T-helper 1 cell (primary cell): ENCODE measurements at regions not wholly inside any gene's neighbourhood (a gene's known extent, or its start where the extent isn't known, plus 50 kb on each side); places are given as distances from the start of the nearest gene placed in this dataset.
"Not testable (repeated sequence)": the region's sequence is repeated elsewhere in the genome, so short reads cannot be mapped to it uniquely, and the experiment has no call there.

Experiments used
- DNase-seq, 5 donors: peaks; one replicate each; pipeline ENCODE4 v3.0.0-alpha.2; 2012 to 2020

DNA sequence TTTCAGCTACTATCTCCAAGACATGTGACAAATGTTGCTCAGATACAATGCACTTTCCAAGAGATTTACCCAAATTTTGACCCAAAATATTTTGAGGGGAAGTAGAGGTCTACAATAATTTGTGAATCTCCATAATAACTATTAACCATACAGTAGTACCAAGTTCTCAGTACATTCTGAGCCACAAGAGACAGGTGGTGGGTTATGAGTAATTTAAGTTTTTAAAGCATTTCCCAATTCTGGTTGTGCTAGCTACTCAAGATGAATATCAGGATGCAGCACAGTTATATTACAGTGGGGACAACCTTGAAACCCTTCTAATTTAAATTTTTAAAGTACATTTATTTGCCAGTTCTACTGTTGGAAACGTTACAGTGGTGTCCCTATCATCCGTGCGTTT, 92.2 kb upstream of the MITF start:
- DNase-seq: no peak

DNA sequence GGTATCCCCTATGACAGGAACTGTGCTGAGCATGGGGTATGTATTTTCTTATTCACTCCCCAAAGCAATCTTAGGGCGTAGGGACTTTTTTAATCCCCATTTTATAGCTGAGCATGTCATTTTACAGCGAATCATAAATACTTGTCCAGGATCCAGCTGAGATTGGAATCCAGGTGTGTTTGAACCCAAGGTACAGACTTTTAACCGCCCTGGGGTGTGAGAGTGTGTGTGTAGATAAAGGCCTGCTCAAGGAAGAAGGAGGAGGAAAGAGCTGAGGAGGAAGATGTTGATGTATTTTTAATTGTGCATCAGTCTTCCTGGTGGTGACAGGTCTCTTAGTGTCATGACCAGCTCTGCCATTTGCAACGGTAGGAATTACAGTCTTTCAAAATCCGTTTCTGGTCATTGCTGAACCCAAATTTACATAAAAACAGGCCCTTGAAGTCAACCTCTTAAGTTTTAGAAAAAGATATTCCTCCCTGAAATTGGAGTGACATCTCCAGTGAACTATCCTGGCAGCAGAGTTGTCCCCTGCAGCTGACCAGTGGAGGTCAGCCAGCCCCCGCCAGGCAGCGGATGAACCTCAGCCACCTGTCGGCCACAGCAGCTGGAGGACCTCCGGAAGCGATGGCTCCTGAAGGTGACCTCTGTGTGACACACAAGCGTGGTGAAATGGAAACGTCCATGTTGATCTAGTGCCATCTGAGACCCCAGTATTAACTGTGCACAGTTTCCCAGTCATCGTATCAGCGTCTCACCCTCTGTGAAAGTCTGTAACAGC, 92.8 kb upstream of the MITF start:
- DNase-seq: no peak

DNA sequence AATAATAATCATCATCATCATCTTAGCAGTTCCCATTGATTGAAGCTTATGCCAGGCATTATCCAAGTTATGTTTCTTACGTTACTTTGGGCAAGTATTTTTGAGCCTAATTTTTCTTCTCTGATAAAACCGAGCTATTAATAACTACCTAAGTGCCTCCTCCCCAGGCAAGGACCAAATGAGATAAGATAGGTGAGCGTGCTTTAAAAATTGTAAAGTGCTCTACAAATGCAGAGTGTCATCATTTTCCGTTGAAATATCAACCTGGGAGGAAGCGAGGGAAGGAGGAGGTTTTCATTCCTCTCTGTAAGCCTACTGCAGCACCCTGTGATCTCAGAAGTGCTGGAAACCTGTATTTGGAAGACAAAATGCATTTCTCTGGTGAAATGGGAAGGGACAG, 96.7 kb upstream of the MITF start:
- DNase-seq: no peak

DNA sequence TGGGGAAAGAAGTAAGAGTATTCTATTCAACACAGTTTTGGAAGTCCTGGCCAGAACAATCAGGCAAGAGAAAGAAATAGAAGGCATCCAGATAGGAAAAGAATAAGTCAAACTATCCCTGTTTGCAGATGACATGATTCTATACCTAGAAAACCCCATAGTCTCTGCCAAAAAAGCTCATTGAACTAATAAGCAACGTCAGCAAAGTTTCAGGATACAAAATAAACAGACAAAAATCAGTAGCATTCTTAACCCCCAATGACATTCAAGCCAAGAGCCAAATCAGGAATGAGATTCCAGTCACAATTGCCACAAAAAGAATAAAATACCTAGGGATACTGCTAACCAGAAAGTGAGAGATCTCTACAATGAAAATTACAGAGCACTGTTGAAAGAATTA, 99.4 kb upstream of the MITF start:
- no peak for DNase-seq

DNA sequence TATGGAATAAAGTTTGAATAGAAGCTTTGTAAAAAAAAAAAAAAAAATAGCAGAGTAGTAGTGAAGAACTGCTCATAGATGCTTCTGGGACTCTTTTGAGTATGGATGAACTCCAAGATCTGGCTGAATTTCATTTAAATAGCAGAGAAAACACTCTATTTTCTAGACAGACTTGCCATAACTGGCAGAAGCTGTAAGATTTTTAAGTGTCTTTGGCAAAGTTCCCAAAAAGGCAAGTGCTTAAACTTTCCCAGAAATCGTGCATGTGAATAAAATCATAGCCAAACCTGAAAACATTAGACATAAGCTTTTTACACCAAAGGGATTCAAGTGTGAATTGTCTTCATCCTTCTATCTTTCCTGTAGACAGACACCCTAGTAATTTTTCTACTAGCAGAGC, 110.3 kb upstream of the MITF start:
- no peak for DNase-seq

DNA sequence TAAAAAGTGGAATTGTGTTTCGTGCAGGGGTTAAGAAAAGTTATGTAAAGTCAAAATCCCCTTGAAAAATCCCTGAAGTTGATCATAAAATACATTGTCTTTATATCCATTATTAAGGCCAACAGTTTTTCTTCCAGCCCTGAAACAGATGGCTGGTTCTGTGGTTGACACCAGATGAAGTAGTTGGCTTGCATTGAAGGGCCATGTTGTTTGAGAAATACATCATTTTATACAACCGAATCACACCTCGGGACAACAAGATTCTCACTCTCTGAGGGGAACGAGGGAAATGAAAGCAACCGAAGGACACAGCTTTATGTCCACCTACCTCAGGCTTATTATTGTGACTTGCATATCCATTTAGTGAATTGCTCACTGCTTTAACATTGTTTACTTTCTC, 126.0 kb upstream of the MITF start:
- no peak for DNase-seq

DNA sequence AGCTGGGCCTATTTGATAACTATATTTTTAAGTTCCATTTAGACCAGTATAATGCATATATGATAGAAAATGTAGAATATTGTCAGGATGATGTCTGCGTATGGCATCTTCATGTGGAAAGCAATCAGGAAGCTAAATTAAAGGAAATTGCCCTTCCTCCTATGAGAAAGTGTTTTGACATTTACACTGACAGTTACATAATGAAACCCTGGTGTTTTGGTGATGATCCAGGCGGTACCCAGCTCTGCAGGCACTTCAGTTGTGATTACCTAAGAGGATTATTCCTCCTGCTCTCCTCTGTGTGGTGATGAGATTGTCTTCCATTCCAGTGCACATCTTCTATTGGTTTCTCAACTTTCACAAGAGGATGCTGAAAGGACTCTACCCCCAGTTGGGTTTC, 126.5 kb upstream of the MITF start:
- DNase-seq: no peak

DNA sequence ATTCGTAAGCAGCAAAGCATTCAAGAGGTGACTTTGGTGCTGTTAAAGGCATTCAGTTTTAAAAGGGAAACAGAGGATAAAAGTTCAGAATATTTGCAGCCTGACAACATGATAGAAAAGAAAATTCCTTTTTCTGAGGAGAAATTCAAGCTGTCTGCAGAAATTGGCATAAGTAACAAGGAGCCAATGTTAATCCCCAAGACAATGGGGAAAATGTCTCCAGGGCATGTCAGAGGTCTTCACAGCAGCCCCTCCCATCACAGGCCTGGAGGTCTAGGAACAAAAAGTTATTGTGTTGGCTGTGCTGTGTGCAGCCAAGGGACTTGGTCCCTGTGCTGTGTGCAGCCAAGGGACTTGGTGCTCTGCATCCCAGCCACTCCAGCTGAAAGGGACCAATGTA, 129.7 kb upstream of the MITF start:
- DNase-seq: not testable (repeated sequence)

DNA sequence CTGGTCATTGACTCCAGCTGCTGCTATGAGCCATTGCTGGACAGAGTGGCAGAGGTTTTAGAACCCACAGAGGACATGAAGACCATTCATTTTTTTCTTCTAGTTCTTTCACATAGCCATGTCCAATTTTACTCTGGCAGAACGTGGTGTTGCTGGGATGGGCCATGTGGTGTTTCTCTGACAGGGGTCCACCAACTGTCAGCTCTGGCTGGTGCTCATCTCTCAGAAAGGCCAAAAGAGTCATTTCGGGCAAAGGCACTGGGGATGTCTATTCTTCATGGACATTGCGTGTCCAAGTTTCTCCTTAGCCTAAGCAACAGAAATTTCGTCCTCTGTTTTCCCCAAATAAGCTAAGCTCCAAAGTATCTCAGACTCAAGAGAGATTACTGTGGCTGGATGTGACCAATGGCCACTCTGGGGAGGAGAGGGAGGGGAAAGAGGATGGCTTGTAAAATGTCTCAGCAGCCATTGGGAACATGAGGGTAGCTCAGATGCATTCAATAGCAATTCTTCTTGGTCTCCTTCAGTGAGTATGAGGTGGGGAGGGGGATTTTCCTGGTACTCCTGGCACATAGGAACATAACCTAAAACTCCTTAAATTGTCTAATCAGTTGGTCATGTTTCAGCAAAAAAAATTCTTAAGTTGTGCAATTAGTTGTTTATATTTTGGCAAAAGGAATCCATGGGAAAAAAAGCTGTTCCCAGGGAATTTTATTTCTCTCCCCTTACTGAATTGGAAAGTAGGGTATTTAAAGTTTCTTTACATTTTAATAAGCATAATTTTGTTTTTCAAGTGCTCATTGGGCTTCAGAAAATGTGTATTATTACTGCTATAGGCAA, 131.6 kb upstream of the MITF start:
- DNase-seq: no peak

DNA sequence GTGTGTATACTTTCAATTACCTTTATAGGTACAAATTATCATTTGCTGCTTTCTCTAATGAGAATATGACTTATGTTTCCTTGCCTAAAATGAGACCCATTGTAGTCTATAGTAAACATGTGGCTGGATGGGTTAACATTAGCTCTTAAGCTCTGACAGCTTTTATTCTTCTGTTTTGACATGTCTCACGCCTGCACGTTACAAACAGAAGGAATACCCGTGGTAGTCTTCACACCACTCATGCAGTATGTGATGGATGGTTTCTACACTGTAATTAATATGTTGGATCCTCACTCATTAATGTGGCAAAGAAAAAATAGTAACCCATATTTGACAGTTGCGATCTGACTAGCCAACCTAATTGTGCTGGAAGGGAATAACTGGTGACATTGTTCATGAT, 133.4 kb upstream of the MITF start:
- no peak for DNase-seq

DNA sequence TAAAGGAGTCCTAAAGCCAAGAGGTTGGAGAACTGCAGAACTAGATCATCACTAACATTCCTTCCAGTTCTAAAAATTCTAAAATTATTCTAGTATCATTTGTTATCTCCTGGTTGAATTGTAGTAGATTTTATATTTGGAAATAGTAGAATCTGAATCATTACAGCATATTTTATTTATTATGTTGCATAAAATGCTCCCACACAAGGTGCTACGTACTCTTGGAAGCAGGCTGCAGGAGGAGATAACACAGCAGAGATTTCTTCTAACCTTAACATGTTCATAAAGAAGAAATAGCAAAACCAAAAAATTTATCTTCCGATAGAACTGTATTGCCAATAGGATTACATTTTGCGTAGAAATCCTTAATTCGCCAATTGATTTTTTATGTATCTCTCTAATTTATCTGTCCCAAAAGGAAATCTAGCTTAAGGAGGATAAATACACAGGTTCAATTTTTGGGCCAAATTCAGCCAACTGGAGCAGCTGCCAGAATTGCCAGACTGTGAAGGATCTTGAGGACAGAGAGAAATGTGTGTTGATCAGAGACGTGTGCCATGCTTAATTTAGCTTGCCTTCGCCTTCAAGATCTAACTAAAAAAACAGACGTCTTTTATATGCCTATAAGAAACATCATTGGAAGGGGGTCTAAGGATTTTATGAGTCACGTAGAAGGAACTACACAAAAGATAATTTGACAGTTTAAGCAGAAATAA, 134.4 kb upstream of the MITF start:
- no peak for DNase-seq

DNA sequence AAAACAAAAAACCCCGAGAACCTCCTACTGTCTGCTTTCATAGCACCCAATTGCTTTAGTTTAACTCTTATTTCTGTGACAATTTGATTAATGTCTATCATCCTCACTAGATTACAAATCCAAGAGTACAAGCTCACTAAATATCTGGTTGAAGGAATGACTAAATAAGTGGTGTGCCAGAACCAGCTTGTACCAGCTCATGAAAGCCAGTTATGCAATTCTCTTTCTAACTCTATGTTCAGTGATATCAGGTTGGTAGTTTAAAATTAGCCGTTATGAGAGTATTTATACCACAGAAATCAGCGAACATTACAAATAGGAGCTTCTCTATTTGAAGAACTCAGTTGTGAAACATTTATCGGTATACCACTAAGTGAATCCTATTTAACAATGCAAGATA, 137.2 kb upstream of the MITF start:
- DNase-seq: no peak

DNA sequence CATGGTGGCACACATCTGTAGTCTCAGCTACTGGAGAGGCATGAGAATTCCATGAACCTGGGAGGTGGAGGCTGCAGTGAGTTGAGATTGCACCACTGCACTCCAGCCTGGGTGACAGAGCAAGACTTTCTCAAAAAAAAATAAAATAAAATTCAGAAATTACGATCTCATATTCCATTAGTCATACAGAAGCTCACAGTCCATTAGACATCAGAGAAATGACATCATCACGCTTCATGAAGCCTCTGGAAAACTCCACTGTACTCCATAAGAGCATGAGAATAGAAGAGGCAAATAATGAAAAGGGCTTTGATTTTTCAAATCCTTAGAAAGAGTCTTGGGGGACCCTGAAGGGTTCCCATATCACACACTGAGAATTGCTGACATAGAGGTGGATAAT, 145.0 kb upstream of the MITF start:
- no peak for DNase-seq

DNA sequence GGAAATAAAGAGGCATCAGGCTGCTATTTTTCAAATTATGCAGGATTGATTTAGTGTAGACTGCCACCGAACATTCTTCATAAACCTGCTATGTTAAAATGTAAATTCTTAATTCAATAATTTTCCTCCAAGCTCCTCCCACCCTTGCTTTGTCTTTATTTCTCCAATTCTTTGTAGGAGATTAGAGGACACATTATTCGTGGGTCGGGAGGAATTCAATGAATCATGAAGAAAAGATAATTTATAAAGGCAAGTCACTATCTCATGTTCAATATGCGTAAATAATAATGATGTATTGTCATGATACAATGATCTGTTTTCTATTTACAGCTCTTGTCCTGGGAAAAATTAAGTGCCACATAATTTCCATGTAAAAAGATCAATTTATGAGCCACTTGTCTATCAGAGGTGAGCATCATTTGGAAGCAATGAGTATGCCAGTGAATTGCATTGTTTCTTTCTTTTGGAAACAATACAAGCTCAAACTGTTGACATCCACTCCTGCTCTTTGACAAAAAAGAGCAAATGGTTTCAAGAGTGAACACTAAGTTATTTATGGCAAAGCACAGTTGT, 148.0 kb upstream of the MITF start:
- no peak for DNase-seq

DNA sequence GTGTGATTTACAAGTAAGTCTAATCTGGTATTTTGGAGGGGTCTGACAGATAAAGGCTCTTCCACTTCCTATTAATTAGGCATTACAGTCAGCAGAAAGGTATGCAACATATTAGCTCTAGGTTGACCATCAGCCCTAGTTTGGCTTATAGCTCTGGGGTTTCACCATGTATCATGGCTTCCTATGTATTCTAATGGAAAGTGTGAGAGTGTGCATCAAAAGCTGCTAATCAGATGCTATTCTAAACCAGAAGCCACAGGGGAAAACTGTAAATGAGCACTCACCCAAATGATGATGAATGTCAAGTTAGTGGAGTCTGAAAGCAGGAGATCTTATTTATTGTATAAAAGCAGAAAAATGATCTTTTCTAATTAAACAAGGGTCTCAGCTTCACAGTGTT, 149.2 kb upstream of the MITF start:
- DNase-seq: no peak

DNA sequence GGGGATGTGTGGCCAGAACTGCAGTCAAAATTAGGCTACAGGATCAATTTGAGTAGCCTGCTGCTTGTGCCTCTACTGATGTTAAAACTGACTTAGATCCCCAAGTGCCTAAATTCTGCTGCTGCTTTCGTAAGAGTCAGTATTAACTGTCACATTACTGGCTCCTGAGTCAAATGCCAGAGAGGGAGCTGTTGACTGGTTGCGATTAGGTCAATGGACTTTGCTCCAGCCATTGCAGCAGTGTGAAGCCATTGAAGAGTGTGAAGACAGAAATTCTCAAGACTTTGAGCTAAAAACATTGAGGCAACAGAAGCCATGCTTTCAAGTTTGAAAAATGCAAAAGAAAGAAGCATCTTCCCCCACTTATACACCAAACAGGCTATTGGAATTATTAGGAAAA, 151.1 kb upstream of the MITF start:
- no peak for DNase-seq

DNA sequence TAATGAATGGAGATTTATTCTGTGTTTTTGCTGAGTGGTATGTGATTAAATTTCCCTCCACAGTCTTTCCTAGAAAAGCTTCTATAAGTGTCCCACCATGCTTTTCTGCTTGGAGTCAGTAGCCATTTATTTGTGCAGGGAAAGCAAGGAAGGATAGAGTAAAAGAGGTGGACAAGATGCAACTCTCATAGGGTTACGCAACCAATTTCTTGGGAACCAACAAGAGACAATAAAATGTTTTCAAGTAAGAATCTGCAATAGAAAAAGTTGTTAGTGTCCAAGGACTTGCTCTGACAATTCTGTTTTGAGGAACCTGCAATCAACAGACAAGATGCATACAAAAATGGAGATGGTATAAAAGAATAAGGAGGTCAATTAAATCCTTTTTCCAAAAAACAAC, 153.8 kb upstream of the MITF start:
- DNase-seq: no peak

DNA sequence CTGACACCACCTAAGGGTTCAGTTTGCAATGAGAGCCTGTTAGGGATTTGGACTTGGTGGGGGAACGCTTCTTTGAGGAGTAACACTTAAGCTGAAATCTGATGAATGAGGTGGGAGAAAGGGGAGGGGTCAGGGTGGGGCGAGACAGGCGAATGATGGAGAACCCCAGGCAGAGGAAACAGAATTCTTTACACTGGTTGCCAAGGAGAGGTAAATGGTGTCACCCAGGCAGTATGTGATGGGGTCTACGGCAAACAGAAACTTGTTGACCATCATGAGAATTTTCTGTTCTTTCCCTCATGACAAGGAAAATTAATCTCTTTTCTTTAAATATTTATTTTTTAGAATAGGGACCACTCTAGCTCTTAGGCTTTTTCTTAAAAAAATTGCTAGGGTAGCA, 157.2 kb upstream of the MITF start:
- no peak for DNase-seq

DNA sequence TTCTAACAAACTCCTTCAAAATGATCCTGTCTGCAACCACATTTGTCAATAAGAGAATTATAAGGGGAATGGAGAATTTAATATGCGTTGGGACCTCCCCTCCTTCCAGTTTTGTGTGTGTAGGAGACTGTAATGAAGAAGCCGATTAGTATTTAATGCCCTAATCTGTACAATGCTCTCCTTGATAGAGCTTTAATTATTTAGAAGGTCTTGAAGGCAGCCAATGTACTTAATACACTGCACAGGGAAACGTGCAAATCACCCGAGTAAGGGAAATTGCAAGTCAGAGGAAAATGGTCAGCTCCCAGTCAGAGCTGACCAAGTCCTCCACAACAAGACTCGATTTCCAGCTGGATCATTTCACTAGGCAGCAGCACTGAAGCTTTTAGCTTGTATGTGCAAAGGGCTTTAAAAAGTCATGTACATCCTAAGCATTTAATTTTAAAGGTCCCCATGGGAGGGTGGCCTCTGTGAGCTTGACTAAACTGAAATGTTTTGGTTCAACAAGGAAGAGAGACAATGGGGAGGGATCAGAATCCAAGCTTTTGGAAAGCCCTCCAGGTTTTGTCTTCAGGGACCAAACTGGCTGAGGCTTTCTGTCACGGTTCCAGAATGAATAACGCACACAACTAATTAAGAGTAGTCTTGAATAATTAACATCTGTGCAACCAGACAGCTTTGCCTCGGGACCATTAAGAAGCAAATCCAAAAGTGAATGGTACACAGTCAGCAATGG, 159.8 kb upstream of the MITF start:
- DNase-seq: no peak

DNA sequence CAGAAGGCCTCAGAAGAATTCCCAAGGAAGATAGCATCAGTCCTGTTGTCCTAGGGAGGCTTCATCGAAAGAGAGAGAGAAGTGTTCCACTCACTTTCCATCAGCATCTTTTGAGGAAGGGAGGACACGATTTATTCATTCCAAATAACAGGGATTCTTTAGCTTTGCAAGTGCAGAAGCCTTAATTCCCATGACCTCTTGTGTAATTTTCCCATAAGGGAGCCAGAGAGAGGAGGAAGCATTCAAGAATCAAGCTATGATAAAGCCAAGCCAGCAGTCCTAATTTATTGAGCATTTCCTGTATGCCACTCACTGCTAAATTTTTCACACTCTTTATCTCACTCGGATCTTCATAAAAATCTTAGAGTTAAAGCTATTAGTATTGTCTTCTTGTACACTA, 169.7 kb upstream of the MITF start:
- no peak for DNase-seq

DNA sequence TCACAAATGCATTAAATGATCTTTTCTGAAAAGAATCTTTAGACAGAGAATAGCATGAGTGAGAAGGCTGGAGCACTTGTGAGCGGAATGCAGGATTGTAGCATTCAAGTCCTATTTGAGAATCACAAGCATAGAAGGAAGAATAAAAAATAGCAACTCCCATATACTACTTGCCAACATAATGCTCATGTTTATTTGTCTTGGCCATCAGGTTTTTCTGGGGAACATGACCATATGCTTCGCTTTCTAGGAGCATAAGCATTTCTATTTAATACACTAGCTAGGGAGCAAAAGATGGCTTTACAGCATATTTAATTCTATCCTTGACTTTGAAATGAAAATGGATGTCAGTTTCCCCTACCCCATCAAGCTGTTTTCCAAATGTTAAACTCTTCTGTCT, 170.3 kb upstream of the MITF start:
- no peak for DNase-seq

DNA sequence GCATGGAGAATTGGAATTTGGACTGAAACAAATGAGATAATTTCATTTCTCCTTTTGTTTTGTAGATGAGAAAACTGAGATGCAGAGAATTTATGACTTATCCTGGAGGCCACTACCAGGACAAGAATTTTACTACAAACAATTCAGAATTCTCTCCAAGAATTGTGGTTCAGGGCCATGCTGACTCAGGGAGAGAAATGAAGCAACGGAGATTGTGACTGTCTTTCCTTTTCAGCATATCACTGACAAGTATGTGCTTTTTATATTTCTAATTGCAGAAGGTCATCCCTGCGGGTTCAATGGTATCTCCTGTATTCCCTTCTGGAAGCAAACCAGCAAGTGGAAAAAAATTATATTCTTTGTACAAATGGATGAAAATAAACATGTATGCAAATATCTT, 170.8 kb upstream of the MITF start:
- no peak for DNase-seq

DNA sequence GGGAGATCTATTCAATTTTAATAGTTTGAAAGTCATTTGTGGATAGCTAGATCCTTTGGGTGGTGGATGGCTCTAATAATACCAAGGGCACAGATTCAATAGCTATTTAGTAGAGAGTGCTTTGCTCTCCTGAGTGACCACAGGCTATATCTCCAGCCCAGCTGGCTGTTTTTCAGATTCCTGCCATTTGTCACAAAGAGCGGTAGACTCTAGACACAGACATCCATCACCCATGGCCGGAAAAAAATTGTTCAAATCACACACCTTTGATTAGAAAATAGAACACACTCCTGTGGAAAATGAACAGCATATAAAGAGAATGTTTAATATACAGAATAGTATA, 171.6 kb upstream of the MITF start:
- DNase-seq: no peak
